ENCODE measurements at regions not wholly inside any gene's neighbourhood (a gene's known extent, or its start where the extent isn't known, plus 50 kb on each side); places are given as distances from the start of the nearest gene placed in this dataset.

GRCh38 chr4:149121023-149121404 lies 678.8 kb upstream of the NR3C2 start:
- no peak for DNase-seq (ENCODE audit: low spot score)

DNA sequence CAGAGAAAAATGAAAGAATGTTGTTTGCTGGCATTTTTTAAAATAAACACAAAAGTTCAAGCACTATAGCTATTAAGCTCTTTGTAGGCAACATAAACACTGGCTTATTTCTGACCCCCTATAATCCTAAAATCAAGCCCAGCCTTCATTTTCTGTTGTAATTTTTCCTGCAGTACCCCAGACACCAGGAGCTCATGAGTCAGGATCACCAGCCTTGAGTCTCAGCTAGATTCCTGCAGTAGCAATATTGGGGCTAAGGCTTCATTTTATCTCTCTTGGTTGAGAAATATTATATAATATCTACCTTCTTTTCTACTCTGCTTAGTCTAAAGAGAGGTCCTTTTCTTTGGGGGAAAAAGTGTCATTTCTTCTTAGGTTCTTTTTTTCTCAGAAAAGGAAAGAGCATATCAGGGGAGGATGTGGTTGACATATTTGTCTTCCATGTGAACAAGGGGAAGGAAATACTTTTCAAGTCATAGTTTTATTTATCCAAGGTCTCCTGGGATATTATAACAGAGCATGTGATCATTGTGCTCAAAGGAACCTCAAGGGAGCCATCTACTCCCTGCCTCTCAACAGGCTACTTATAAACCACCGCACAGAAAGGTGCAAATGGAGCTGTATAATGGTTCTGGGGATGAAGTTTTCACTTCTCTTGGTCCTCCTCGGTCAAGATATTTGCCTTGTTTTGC lies 678.3 kb upstream of the NR3C2 start:
- peak; percentile 11 for DNase-seq (ENCODE audit: low spot score)

DNA sequence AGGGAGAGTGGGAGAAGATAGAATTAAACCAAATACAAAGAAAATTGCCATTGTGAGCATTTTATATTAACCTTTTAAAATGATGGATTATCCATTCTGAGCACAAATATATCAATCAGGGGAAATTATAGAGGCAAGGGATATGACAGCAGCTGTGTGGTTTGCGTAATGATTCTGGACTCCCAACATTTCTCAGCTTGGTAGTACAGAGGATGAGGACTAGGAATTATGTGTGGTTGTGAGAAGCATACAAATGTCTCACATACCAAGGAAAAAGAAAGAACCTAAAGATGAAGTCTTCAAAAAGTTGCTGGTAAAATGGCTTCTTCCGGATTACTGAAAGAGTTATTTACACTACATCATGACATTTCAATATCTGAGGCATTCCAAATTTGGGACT lies 674.6 kb upstream of the NR3C2 start:
- DNase-seq (ENCODE audit: low spot score): no peak

GRCh38 chr4:149113804-149114430 lies 671.7 kb upstream of the NR3C2 start:
- peak; percentile 18 for DNase-seq (ENCODE audit: low spot score)

- no peak for DNase-seq (ENCODE audit: low spot score)
These were observed 669.9 kb upstream of the NR3C2 start for GRCh38 chr4:149112109-149112508.

GRCh38 chr4:149110481-149110880 lies 668.3 kb upstream of the NR3C2 start:
- no peak for DNase-seq (ENCODE audit: low spot score)

DNA sequence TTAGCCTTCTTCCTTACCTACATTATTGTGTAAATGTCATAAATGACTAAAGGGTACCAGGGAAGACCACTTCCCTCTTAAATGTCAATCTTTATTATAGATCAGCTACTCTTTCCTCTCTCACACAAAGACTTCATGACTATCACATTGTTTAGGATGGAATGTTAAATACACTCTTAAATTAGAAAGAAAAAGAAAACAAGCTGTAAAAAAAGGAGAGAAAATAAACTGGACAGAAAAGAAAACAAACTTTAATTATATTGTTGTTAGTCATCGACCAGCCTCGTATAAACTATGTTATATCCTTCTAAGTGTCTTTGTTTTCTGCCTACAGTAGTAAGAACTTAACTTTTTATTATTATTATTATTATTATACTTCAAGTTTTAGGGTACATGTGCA lies 666.4 kb upstream of the NR3C2 start:
- no peak for DNase-seq (ENCODE audit: low spot score)

DNA sequence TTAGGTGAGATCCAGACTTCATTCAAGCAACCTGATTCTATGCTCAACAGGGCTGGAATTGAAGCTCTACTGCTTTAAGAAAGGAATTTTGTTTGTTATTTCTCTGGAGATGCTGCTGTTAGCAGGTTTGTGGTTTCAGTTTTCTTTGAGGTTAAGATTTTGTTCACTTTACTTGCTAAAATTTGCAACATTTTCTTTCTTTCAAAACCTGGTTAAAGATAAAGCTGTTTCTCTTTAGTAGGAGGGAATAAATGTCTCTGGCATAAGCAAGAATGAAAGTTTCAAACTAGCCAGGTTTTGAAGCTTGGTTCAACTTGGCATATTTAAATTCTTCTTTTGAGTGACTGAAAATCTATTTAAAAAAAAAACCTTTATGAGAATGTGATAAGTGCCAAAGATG lies 660.6 kb upstream of the NR3C2 start:
- DNase-seq (ENCODE audit: low spot score): no peak

DNA sequence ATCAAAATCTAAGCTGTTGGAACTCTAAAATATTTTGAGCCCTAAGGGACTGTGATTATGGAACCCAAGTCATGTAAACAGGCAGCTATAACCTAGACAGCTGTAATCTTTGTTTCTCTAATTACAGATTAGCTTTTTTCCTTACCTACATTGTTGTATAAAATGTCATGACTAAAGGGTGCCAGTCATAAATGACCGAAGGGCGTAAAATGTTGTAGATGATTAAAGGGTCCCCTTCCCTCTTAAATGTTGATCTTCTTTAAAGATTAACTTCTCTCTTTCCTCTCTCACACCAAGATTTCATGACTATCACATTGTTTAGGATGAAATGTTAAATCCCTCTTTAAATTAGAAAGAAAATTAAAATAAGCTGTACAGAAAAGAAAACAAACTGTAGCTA lies 659.4 kb upstream of the NR3C2 start:
- DNase-seq (ENCODE audit: low spot score): no peak

GRCh38 chr4:149095811-149096210 lies 653.6 kb upstream of the NR3C2 start:
- no peak for DNase-seq (ENCODE audit: low spot score)

DNA sequence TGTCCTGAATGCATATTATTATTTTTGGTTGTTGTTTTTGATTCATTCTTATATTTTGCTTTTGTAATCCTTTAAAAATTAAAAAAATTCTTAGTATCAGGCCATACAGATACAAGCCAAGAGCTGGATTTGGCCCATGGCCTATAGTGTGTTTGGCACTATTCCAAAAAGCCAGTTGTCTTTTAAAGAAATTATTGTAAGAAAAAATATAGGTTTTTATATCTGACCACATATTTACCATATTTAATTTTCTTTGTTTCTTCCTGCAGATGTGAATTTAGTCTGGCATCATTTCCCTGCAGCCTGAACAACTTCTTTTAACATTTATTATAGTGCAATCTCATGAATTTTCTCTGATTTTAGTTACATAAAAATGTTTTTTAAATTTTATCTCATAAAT lies 652.8 kb upstream of the NR3C2 start:
- no peak for DNase-seq (ENCODE audit: low spot score)

DNA sequence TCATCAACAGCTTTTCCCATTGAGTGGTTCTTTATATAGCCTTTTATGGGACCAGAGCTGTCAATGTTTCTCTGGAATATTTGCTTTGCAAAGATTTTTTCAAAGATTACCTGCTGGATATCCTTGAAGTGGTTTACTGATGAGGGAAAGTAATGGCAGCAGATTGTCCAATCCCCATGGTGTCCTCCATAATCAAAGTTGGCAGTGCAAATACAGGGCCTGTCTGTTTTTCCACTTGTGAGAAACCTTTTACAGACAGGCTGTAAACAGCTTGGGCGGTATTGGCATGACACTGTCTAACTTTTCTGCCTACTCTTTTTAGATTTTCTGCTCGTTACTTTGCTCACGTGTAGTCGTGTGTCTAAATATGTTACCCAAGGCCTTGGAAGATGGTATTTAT lies 641.9 kb upstream of the NR3C2 start:
- no peak for DNase-seq (ENCODE audit: low spot score)

DNA sequence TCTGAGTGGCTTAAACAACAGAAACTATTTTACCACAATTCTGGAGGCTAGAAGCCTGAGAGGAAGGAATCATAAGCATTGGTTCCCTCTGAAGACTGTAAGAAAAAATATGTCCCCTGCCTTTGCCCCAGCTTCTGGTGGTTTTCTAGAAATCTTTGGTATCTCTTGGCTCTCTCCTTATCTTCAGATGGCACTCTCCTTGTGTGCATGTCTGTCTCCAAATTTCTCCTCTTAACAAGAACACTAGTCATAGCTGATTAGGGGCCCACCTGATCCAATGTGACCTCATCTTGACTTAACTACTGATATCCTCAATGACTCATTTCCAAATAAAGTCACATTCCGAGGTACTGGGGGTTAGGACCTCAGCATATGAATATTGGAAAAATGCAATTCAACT lies 635.0 kb upstream of the NR3C2 start:
- no peak for DNase-seq (ENCODE audit: low spot score)

GRCh38 chr4:149076401-149076800 lies 634.2 kb upstream of the NR3C2 start:
- DNase-seq (ENCODE audit: low spot score): peak; percentile 10

GRCh38 chr4:149072384-149072783 lies 630.2 kb upstream of the NR3C2 start:
- no peak for DNase-seq (ENCODE audit: low spot score)

DNA sequence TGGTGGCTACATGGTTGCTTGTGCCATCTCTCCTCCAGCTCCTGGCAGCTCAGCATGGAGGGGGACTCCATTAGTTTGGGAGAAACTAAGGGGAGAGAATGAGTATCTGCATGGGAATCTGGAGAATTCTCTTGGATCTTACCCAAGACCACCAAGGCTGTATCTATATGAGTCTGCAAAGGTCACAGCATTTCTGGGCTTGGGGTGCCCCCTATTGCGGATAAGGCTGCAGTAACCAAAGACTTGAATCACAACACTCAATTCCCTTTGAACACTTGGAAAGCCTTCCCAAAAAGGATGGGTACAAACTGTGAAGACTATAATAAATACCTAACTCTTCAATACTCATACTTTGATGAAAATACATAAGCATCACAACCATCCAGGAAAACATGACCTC lies 623.5 kb upstream of the NR3C2 start:
- no peak for DNase-seq (ENCODE audit: low spot score)

DNA sequence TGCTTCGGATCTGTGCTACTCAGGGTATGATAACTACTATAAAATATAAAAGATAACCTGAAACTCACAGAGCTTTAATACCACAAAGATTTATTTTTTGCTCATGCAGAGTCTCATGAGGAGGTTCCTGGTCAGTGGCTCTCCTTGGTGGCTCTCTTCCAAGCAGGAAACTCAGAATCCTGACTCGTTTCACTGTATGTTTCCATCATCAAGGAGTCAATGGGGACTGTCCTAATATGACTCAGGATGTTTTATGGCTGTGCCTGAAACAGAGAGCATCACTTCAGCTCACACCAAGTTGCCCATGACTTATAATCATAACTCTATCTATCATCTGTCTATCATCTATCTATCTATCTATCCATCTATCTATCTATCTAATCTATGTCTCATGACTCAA lies 620.8 kb upstream of the NR3C2 start:
- no peak for DNase-seq (ENCODE audit: low spot score)

GRCh38 chr4:149057594-149057993 lies 615.4 kb upstream of the NR3C2 start:
- DNase-seq (ENCODE audit: low spot score): no peak

DNA sequence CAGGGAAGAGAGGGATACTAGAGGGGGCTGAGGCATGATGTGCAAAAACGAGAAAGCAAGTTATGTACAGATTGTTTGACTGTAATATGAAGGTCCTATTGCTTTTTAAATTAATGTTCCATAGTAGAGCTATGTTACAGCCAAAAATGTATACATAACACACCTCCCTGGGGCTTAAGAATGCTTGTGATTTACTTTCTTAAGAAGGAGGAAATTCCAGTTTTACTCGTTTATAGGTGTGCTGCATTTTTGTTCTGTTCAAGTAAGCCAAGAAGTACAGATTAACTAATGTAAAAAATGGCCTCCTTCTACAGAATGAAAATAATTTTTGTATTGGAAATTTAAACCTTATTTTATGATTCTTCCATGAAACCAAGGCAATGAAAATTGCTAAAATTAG lies 614.4 kb upstream of the NR3C2 start:
- peak; percentile 67 for DNase-seq (ENCODE audit: low spot score)

- no peak for DNase-seq (ENCODE audit: low spot score)
These were observed 613.4 kb upstream of the NR3C2 start for GRCh38 chr4:149055624-149056023.

GRCh38 chr4:149050840-149051239 lies 608.6 kb upstream of the NR3C2 start:
- no peak for DNase-seq (ENCODE audit: low spot score)

- no peak for DNase-seq (ENCODE audit: low spot score)
These were observed 606.4 kb upstream of the NR3C2 start for GRCh38 chr4:149048451-149049143.

GRCh38 chr4:149047368-149047767 lies 605.2 kb upstream of the NR3C2 start:
- DNase-seq (ENCODE audit: low spot score): no peak
